DMS53 treated with DMSO at 0.1 percent for 48 hours (cell line): ENCODE measurements at regions not wholly inside any gene's neighbourhood (a gene's known extent, or its start where the extent isn't known, plus 50 kb on each side); places are given as distances from the start of the nearest gene placed in this dataset.

Experiments used
- DNase-seq: peaks from one replicate; lab custom pipeline; 2025; ENCODE audit not compliant: unreplicated experiment; lab: John Stamatoyannopoulos, UW

DNA sequence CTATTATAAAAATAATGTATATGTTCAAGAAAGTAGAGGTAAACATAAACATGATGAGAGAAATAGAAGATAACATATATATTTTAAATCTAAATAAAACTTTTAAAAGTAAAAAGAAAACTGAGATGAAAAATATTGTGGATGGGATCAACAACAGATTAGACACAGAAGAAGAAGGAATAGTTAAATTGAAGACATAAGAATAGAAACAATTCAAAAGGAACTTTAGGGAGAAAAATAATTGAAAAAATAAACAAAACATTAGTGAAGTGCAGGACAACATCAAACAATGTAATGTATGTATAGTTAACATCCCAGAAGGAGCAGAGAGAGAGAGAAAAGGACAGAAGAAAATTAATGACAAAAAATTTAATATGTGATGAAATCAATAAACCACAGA, 228.1 kb upstream of the TNRC6C start:
- no peak for DNase-seq

- no peak for DNase-seq
Observed at GRCh38 chr17:77733576-77734296, 224.8 kb upstream of the TNRC6C start.

- no peak for DNase-seq
Observed at GRCh38 chr17:77734371-77735080, 224.0 kb upstream of the TNRC6C start.

GRCh38 chr17:77735081-77735565, 223.4 kb upstream of the TNRC6C start:
- no peak for DNase-seq

GRCh38 chr17:77735566-77736198, 222.8 kb upstream of the TNRC6C start:
- DNase-seq = no peak

- DNase-seq = no peak
Observed at GRCh38 chr17:77736199-77736585, 222.3 kb upstream of the TNRC6C start.

GRCh38 chr17:77736721-77737120, 221.8 kb upstream of the TNRC6C start:
- DNase-seq = no peak

- DNase-seq = no peak
Observed at GRCh38 chr17:77737442-77738265, 220.8 kb upstream of the TNRC6C start.

- no peak for DNase-seq
Observed at GRCh38 chr17:77738751-77739531, 219.6 kb upstream of the TNRC6C start.

- DNase-seq = no peak
Observed at GRCh38 chr17:77740481-77740880, 218.0 kb upstream of the TNRC6C start.

GRCh38 chr17:77741109-77741508, 217.4 kb upstream of the TNRC6C start:
- DNase-seq = no peak

DNA sequence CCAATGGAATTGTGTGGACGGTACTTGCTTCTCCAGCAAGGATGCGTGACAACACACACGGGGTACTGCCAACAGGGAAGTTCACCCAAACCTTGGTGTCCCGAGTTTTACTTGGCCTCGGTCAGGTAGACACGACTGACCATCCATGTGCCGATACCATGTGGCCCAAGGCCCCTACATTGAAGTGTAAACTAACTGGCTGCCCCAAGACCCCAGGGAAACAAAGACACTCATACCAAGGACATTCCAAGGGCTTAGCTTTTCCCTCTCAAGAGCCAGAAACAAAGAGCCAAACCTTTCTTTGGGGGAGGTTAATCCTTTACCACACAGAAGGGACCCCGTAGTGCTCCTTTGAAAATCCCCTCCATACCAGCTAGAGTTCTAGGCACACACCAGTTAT, 215.9 kb upstream of the TNRC6C start:
- no peak for DNase-seq

DNA sequence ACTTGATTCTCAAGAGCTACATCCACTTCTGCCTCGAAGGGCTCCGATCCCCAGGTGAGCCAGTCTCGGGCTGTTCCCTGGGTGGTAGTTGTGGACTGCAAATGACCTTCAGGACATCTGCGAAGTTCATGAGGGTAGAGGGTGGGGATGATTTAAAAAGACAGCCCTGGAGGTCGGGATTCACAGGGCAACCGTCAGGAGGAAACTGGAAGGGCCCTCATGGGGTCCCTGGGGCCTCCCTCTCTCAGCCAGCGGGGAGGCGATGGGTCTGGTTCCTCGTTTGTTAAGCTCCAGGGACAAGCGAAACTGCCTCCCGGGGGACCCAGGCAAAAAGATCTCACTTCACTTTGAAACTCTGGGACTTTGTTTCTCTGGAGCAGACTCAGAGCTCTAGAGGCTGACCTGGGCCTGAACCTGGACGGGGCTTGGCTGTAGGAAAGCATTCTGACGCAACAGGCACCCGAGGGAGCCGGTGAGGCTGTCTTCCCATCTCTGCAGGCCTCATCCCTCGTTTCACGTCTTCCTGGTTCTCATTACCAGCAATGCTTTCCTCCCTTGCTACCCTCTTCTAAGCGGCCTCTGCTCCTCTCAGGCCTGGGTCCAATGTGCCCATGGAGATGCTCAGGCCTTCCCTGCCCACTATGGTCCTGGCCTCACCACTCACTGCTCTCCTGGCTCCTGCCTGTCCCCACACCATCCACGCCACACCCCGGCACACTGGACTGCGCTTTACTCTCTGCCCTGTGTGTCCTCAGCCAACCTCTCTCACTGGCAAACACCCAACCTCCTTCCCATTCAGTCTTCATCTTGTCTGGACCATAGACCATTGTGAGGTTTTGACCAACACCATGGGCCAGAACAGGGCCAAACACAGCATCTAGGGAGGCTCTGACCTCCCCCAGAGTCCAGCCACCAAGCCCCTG, 214.2 kb upstream of the TNRC6C start:
- no peak for DNase-seq

DNA sequence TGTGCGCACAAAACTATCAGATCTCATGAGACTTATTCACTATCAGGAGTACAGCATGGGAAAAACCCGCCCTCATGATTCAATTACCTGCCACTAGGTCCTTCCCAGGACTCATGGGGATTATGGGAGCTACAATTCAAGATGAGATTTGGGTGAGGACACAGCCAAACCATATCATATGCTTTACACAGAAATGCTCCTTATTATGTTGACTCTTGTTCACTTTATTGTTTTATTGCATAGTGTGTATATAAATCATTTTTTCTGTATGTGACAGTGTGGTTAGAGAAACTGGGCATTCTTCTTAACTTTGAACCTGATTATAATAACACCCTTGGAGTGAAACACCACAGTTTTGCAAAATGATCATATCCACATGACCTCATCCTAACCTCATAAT, 212.8 kb upstream of the TNRC6C start:
- no peak for DNase-seq

DNA sequence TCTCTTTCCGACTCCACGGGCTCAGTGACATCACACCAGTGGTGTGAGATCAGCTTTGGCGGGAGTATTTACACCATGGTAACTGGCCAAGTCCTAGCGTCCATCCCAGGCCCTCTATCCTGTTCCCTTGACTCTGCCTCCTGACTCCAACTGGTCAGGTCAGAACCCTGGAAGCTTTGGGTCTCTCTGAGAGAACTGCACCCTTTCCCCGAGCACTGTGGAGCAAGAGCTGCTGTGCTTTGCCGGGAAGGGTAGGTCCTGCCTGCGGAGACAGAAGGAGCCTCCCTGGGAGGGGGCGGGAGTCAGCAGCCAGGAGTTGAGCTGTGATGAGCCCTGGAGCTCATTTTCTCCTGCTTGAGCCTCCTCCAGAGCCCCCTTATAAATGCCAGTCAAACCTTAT, 212.1 kb upstream of the TNRC6C start:
- DNase-seq = no peak

DNA sequence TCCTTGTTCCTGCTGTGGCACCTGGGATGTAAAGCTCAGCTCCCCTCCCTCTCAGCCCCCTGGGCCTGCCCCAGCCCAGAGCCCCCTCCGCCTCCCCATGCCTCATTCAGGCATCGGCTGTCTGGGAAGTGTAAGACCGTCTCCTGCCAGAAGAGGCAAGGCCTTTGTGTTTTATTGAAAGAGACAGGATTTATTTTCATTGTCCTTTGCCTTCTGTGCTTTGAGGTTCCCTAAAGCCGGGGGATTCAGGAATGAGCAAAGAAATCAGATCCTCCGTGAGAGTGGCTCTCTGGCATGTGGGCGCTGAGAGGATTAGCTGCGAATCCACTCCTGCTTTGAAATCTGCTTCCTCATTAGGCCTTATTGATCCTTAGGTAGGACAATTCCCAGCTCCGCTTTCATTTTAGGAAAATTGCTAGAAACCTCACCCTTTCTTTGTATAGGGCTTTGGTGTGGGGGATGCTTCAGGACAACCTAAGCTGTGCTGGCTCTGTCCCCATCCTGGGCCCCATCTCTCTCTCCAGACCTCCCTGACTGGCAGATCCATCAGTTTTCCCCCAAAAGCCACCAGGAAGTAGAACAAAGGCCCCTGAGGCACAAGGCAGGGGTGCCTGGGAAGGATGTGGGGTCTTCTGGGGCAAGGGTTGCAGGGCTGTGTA, 211.5 kb upstream of the TNRC6C start:
- no peak for DNase-seq

DNA sequence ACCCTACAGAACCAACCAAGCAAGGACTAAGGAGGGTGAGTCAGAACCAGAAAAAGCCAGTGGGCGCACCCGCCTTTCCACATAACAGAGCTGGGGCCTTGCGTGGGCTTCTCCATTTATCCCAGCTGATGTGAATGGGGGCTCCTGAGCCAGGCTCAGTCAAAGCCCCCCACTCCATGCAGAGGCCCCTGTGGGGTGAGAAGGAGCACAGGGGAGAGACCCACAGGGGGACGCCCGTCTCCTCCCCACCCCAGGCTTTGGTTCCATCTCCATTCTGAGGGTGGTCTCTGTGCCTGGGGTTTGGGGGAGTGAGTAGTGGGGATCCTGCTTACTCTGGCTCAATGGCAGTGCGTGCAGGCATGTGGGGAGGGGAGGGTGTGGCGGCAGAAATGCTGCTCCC, 210.1 kb upstream of the TNRC6C start:
- no peak for DNase-seq

DNA sequence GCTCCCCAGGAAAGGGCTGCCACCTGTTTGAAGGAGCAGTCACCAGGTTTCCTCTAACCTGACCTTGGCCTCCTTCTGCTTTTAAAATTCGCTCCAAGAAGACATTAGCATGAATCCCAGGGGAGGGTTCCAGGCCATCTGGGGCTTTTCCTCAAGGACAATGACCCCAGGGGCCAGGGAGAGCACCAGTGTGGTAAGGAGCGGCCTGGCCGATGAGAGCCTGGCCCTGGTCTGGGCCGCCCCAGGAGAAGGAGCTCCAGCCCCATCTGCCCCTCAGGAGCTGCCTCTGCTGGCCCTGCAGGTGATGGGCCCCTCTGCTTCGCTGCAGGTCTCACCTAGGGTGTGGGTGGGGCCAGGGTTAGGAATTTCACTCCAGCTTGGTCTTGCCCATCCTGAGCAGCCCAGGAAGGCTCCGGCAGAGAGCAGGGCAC, 209.2 kb upstream of the TNRC6C start:
- DNase-seq = no peak

DNA sequence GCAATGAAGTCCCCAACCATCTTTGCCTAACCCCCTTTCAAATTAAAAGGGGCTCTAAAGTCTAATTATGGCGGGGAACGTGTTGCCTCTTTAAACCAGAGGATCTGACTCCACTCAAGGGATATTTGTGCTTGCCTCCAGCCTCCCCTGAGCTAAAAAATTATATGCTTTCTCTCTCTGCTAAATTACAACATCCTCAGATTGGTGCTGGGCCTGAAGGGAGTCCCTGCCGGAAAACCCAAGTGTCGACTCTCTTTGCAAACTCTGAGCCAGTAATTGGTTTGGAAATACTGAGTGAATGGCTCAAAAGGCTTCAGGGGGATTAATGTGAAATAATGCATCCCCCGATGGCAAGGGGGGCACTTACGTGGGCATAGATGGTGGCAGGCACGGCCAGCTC, 208.5 kb upstream of the TNRC6C start:
- DNase-seq = no peak
